ENCODE measurements at regions not wholly inside any gene's neighbourhood (a gene's known extent, or its start where the extent isn't known, plus 50 kb on each side); places are given as distances from the start of the nearest gene placed in this dataset.
"Not testable (repeated sequence)": the region's sequence is repeated elsewhere in the genome, so short reads cannot be mapped to it uniquely, and the experiment has no call there.

- no peak for DNase-seq
These were observed 282.2 kb downstream of the NSUN3 start for GRCh38 chr3:94345101-94345500.

- DNase-seq = peak; percentile 27 to 50
These were observed 286.5 kb downstream of the NSUN3 start for GRCh38 chr3:94349310-94349878.

GRCh38 chr3:94356581-94356980 is 293.7 kb downstream of the NSUN3 start:
- DNase-seq = no peak

DNA sequence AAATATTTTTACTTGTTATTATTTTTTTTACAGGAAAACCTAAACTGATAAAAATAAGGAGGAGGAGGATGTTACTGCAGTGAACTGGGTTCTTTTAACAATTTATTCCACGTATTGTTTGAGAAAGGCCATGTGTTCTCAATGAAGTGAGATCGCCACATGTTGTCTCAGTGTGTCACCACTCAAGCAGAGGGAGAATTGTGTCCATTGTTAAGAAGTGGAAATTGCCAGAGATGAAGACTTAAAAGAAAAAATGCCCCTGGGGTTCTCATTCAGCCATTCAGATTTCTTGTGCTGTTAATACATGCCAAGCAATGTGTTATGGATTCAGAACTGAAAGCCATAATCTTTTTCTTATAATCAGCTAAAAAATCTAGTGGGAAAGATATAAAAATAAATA is 297.1 kb downstream of the NSUN3 start:
- DNase-seq = no peak

DNA sequence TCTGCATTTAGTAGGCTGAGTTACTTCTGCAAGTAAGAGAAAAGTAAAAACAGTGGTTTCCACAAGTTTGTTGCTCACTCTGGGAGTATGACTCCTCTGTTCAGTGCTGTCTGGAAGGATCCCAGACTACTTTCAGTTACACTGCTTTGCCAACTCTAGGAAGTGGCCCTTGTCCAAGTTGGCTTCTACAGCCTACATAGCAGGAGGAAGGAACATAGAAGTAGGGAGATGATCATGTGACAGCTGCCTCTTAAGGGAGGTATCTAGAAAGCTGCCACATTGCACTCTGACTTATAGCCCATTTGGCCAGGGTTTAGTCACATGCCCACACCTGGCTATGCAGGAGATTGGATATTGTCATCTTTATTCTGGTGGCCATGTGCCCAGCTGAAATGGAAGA is 298.1 kb downstream of the NSUN3 start:
- DNase-seq = no peak

GRCh38 chr3:94362393-94362792 is 299.5 kb downstream of the NSUN3 start:
- no peak for DNase-seq

DNA sequence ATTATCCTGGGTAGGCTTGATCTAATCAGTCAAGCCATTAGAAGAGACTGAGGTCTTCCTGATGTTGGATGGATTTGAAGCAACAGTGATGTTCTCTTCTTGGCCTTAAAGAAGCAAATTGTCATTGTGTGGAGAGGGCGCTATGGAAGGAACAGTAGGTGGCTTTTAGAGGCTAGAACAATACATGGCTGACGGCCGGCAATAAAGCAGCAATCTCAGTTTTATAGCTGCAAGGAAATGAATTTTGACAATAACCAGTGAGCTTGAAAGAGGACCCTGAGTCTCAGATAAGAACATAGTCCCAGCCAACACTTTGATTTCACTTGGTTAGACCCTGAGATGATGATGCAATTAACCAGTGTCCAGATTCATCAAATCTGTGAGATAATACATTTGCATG is 302.1 kb downstream of the NSUN3 start:
- DNase-seq = no peak

GRCh38 chr3:94372026-94372425 is 309.2 kb downstream of the NSUN3 start:
- no peak for DNase-seq

DNA sequence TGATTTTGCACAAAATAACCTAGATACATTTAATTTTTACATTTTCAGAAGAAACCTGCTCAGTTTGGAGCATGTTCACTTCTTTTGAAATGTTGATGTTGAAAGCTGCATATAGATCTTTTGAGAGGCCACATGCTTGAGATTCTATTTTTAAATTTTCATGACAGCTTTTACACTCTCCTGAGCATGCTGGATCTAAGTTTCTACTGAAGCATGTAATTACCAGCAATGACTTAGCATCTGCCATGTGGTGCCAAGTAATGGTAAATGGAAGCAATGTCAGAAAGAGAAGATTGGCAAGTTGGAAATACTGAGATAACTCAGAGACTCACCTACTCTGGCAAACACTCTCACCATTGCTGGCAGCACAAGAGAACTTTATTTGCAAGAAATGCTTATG is 310.6 kb downstream of the NSUN3 start:
- DNase-seq = no peak

DNA sequence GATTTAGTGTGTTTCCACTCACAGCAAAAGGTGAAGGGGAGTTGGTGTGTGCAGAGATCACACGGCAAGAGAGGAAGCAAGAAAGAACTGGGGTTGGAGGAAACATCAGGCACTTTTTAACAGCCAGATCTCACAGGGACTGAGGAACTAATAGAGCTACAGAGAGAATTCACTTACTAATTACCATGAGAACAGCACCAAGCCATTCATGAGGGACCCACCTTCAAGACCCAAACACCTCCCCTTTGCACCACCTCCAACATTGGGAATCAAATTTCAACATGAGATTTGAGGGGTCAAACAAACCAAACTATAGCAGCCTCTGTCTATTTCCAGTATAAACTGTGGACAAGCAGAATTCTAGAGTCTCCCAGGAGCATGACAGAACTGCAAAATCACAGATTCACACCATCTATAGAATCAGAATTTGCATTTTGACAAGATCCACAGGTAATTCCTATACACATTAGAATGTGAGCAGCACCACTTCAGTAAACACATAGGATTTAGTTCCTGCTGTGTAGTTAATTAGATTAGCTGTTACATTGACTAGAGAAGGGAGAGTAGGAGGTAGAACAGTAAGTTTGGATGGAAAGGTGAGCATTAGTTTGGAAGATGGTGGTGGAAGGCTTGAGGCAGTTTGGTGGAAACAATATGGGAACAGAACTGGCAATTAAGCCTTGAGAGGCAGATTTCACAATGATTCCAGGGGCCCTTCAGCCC is 311.7 kb downstream of the NSUN3 start:
- no peak for DNase-seq

GRCh38 chr3:94377123-94377696 is 314.3 kb downstream of the NSUN3 start:
- not testable (repeated sequence) for DNase-seq

DNA sequence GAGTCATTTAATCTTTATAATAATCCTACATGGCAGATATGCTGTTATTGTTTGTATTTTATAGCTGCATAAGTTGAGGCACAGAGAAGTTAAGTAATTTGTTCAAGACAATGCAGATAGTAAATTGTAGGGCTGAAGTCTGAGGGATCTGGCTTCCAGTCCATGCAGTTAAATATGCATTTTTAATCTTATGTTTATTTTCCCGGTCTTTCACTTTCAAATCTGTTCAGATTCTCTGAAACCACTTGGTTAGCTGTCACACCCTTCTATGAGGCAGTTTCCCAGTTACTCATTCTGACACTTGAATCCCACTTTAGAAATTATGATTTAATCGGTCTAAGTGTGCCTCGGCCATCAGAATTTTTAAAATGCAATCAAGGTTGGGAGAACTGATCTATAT is 315.0 kb downstream of the NSUN3 start:
- DNase-seq = not testable (repeated sequence)

DNA sequence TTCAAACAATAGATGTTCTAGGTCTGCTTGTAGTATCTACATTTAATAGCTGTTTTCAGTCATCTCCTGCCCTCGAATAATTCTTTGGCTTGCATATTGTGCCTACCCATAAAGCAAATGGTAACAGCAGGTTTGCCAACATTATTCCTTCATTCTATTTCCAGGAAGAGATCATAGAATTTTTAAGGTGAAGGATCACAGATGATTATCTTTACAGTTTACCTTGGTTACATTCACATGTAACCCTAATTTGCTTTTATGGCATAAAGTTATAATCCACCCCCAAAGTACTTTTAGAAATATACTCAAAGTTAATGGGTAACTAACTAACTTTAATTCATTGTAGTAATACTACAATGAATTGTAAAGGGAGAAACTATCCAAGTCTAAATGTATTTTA is 315.5 kb downstream of the NSUN3 start:
- no peak for DNase-seq

DNA sequence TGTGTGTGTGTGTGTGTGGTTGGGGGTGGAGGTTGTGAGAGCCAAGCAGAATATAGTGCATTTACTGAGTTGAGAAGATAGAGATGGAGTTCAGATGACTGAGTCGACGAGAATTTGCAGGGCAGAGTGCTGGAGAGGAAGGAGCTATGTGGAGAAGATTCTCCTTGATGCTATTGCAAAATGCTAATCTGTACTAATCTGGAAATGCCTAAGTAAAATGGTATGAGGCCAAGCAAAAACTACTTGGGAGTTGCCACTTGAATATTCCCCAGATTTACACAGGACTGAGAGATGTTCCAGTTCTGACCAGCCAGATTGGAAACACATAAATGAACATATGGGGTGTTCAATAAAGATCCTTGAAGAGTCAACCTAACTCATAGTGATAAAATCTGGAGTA is 316.4 kb downstream of the NSUN3 start:
- DNase-seq = no peak

- no peak for DNase-seq
These were observed 332.0 kb downstream of the NSUN3 start for GRCh38 chr3:94394885-94395284.

- DNase-seq = no peak
These were observed 333.0 kb downstream of the NSUN3 start for GRCh38 chr3:94395851-94396250.

DNA sequence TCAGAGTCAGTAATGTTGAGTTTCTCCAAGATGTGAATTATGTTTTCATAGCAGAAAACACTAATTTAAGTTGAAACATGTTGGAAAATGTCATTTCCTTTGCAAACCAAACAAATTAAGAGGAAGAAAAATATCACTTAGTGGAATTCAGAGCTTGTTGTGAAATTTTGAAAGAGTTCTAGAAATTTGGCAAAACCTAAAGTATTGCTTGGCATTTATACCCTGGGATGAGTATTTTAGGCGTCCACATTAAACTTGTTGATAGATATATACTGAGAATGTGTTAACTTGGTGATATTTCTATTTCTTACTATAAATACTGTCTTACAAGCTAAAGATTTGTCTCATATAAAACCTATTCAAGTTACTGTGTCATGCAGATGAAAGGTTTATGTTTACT is 335.2 kb downstream of the NSUN3 start:
- no peak for DNase-seq

GRCh38 chr3:94401466-94401865 is 338.6 kb downstream of the NSUN3 start:
- no peak for DNase-seq

DNA sequence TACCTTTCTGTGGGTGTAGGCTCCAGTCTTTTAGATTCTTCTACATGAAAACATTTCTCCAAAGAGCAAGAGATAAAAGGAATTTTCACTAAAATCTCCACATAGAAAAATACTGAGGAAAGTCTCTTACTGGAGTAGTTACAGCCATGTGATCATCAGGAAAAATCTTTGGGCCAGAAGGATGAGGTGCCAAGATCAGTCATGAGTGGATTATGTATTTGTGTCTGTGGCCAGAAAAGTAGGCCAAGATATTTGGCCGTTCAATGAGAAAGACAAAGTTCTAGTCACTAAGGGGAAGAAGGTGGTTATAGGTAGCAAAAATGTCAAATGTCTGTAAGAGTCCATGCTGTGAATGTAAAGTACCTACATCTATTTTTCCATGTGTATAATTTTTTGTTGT is 339.3 kb downstream of the NSUN3 start:
- no peak for DNase-seq

- DNase-seq = no peak
These were observed 342.6 kb downstream of the NSUN3 start for GRCh38 chr3:94405258-94406035.

DNA sequence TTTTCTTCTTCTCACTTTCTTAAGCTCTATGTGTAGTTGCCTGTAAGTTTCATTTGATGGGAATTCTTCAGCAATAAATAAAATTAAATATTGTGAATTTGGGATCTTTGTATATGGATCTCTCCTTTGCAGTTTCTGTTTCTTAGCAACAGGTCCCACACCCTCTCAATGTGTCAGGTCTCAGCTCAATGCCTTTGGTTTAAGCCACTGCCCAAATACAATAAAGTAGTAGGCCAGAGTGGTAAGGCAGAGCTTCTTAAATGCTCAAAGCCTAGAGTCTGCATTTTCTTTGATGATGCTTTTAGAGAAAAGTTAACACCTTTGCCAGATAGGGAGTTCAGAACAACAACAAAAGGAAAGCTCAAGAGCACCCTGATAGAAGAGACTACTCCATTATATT is 343.7 kb downstream of the NSUN3 start:
- no peak for DNase-seq

DNA sequence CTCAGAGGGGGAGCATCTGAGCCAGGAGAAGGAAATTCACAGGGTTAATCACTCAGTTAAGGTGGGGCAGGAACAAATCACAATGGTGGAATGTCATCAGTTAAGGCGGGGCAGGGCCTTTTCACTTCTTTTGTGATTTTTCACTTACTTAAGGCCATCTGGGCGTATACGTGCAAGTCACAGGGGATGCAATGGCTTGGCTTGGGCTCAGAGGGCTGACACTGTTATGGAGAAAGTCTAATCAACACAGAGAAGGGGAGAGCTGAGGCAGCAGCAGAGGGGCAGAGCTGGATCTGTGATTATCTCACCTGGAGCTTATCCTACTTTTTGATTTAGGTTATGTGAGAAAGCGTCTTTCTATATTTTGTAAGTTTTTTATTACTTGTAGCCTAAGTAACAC is 350.1 kb downstream of the NSUN3 start:
- DNase-seq = not testable (repeated sequence)

- no peak for DNase-seq
These were observed 350.7 kb downstream of the NSUN3 start for GRCh38 chr3:94413336-94414108.
